Thymus (tissue), 11 donors: ENCODE measurements at regions not wholly inside any gene's neighbourhood (a gene's known extent, or its start where the extent isn't known, plus 50 kb on each side); places are given as distances from the start of the nearest gene placed in this dataset.
"Not testable (repeated sequence)": the region's sequence is repeated elsewhere in the genome, so short reads cannot be mapped to it uniquely, and the experiment has no call there.

Source experiments
- DNase-seq, 9 donors: peaks; one replicate each; pipeline ENCODE4 v3.0.0-alpha.2; 2013; ENCODE audit warnings: low spot score in 9 of 9, low read depth in 6 of 9, missing footprints in 1 of 9
- H3K27ac ChIP-seq, 2 donors: one replicate each; pipeline ENCODE4 v1.5.1; 2013; ENCODE audit warnings: control low read depth in 1 of 2, low read depth in 1 of 2, low read length in 1 of 2, mild to moderate bottlenecking in 1 of 2, moderate library complexity in 1 of 2
- H3K27me3 ChIP-seq, 2 donors: one replicate each; pipeline ENCODE4 v1.5.1; 2013; ENCODE audit warnings: low read length in 1 of 2; ENCODE audit not compliant: control insufficient read depth in 2 of 2, insufficient read depth in 1 of 2
- H3K36me3 ChIP-seq, 2 donors: one replicate each; pipeline ENCODE4 v1.5.1; 2013; ENCODE audit warnings: low read length in 1 of 2, mild to moderate bottlenecking in 1 of 2, moderate library complexity in 1 of 2; ENCODE audit not compliant: control insufficient read depth in 2 of 2, insufficient read depth in 2 of 2
- H3K4me1 ChIP-seq, 2 donors: one replicate each; pipeline ENCODE4 v1.5.1; 2013; ENCODE audit warnings: low read length in 2 of 2; ENCODE audit not compliant: control insufficient read depth in 2 of 2, insufficient read depth in 2 of 2
- H3K4me3 ChIP-seq, 2 donors: one replicate each; pipeline ENCODE4 v1.5.1; 2013; ENCODE audit warnings: low read length in 2 of 2, control low read depth in 1 of 2, mild to moderate bottlenecking in 1 of 2
- H3K9me3 ChIP-seq, 2 donors: one replicate each; pipeline ENCODE4 v1.5.1; 2013; ENCODE audit warnings: low read length in 1 of 2, mild to moderate bottlenecking in 1 of 2; ENCODE audit not compliant: control insufficient read depth in 2 of 2, insufficient read depth in 1 of 2
- WGBS: extraction: QIAGEN DNeasy Blood & Tissue Kit; methylation state at CpG from one replicate; pipeline ENCODE4 v1.1.7; 2013; 5-methylcytosine and 5-hydroxymethylcytosine counted together
- donor health status: healthy.

- WGBS = 94% methylated on average over 6 of the region's 6 CpGs
- H3K4me3 ChIP-seq, H3K27me3 ChIP-seq, H3K27ac ChIP-seq, H3K9me3 ChIP-seq, H3K4me1 ChIP-seq, H3K36me3 ChIP-seq, DNase-seq: not testable (repeated sequence)
These were observed 107.8 kb downstream of the TMEM167A start for GRCh38 chr5:82969221-82969976.

- Histone ChIP-seq H3K27me3 (no peaks in the 10 kb centered on the region), H3K27ac (no peak overlapping the region), H3K4me3 (no peak overlapping the region), H3K36me3 (no peaks in the 10 kb centered on the region), H3K9me3 (peaks cover 0 to 1% of the 10 kb centered on the region in 2 donors), H3K4me1 (no peaks in the 10 kb centered on the region)
- no peak for DNase-seq
These were observed 110.1 kb downstream of the TMEM167A start for GRCh38 chr5:82967072-82967471.

DNA sequence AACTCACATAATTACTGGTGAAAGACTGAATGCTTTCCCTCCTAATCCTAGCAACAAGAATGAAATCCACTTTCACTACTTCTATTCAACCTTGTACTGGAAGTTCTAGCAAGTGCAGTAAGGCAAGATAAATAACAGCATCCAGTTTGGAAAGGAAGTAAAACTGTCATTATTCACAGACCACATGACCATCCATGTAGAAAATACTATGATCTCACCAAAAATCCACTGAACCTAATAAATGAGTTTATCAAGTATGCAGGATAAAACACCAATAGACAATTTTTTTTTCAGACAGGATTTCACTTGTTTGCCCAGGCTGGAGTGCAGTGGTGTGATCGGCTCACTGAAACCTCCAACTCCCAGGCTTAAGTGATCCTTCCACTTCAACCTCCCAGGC, 117.7 kb downstream of the TMEM167A start:
- WGBS = 98% methylated on average over 1 of the region's 1 CpG
- H3K4me3 ChIP-seq = no peak overlapping the region
- no peak for DNase-seq
- H3K4me1 ChIP-seq = no peaks in the 10 kb centered on the region
- H3K27me3 ChIP-seq = no peaks in the 10 kb centered on the region
- no peak overlapping the region for H3K27ac ChIP-seq
- peaks cover 0 to 4% of the 10 kb centered on the region in 2 donors for H3K9me3 ChIP-seq
- H3K36me3 ChIP-seq = no peaks in the 10 kb centered on the region

DNA sequence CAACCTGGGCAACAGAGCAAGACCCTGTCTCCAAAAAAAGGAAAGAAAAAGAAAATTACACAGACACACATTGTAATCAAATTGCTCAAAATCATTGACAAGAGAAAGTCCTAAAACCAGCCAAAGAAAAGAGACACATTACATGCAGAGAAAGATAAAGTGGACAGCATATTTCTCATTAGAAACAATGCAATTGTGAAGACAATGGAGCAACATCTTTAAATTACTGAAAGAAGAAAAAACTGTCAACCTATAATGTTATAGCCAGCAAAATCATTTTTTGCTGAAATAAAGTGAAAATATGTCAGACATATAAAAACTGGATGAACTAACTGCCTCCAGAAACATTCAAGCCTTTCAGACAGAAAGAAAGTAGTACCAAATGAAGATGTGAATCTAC, 120.6 kb downstream of the TMEM167A start:
- no peak for DNase-seq
- no peak overlapping the region for H3K27ac ChIP-seq
- H3K9me3 ChIP-seq = peaks cover 0 to 4% of the 10 kb centered on the region in 2 donors
- no peaks in the 10 kb centered on the region for H3K36me3 ChIP-seq
- no peaks in the 10 kb centered on the region for H3K27me3 ChIP-seq
- no peak overlapping the region for H3K4me3 ChIP-seq
- H3K4me1 ChIP-seq = no peaks in the 10 kb centered on the region

GRCh38 chr5:82952326-82952725, 124.9 kb downstream of the TMEM167A start:
- 98% methylated on average over 1 of the region's 1 CpG for WGBS
- peaks cover 0 to 4% of the 10 kb centered on the region in 2 donors for H3K9me3 ChIP-seq
- H3K4me3 ChIP-seq = no peak overlapping the region
- no peaks in the 10 kb centered on the region for H3K4me1 ChIP-seq
- H3K27me3 ChIP-seq = no peaks in the 10 kb centered on the region
- DNase-seq = no peak
- H3K36me3 ChIP-seq = no peaks in the 10 kb centered on the region
- H3K27ac ChIP-seq = no peak overlapping the region

DNA sequence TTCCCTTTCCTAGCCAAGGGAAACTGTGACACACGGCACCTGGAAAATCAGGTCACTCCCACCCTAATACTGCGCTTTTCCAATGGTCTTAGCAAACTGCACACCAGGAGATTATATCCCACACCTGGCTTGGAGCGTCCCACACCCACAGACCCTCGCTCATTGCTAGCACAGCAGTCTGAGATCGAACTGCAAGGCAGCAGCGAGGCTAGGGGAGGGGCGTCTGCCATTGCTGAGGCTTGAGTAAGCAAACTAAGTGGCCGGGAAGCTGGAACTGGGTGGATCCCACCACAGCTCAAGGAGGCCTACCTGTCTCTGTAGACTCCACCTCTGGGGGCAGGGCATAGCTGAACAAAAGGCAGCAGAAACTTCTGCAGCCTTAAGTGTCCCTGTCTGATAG, 132.9 kb downstream of the TMEM167A start:
- not testable (repeated sequence) for H3K27ac ChIP-seq, DNase-seq, H3K4me1 ChIP-seq, H3K36me3 ChIP-seq, H3K4me3 ChIP-seq, H3K27me3 ChIP-seq
- WGBS = 98% methylated on average over 8 of the region's 8 CpGs
- H3K9me3 ChIP-seq = peaks cover 0 to 13% of the 10 kb centered on the region in 2 donors

DNA sequence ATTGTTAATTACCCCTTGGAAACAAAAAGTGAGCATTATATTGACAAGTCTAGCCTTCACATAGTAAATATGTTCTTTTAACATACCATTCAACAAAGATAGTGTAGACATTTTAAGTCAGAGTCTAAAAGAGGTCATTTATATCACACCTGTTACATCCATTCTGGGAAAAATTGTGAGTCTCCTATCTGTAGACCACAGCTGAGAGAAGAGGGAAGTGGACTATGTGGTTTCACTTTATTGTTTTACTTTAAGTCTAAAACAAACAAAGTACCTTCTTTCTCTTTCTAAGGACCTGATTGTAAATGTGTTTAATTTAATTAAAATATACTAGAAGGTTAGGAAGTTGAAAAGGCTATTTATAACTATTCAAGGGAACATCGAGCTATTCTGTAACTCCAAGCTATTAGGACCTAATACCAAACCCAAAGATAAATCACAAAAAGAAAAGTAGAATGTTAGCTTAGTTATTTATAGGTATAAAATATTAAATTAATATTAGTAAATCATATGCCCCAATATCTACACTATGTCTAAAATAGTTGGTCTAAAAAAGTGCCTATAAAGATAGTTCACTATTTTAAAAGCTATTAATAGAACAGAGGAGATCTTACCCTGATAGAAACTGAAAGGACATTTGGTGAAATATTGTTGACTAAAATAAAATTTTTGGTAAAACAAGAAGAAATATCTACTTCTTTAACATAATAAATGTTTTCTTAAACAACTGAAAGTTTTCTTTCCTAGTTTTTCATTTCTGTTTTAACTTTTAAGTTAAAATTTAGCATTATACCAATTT, 134.9 kb downstream of the TMEM167A start:
- no peak overlapping the region for H3K4me3 ChIP-seq
- DNase-seq = peak in 1 of 9 donors; percentile 16
- no peak overlapping the region for H3K27ac ChIP-seq
- H3K4me1 ChIP-seq = peaks cover 4 to 5% of the 10 kb centered on the region in 2 donors
- peaks cover 0 to 13% of the 10 kb centered on the region in 2 donors for H3K9me3 ChIP-seq
- H3K27me3 ChIP-seq = no peaks in the 10 kb centered on the region
- no peaks in the 10 kb centered on the region for H3K36me3 ChIP-seq
- WGBS = 9% methylated on average over 1 of the region's 1 CpG

GRCh38 chr5:82938901-82939725, 138.1 kb downstream of the TMEM167A start:
- no peaks in the 10 kb centered on the region for H3K27me3 ChIP-seq

More at GRCh38 chr5:82938901-82939725, 138.1 kb downstream of the TMEM167A start:
- WGBS = 86% methylated on average over 4 of the region's 4 CpGs
- H3K27ac ChIP-seq = no peak overlapping the region
- no peak for DNase-seq
- peaks cover 0 to 6% of the 10 kb centered on the region in 2 donors for H3K9me3 ChIP-seq
- no peaks in the 10 kb centered on the region for H3K36me3 ChIP-seq
- H3K4me1 ChIP-seq = peaks cover 4 to 5% of the 10 kb centered on the region in 2 donors
- no peak overlapping the region for H3K4me3 ChIP-seq
